HEK293T (cell line): ENCODE measurements at regions not wholly inside any gene's neighbourhood (a gene's known extent, or its start where the extent isn't known, plus 50 kb on each side); places are given as distances from the start of the nearest gene placed in this dataset.

Experiments
- ARNT ChIP-seq: fragments of 450-650 bp; IDR thresholded peaks from 2 replicates; pipeline ENCODE4 v1.6.1; 2017; ENCODE audit warnings: mild to moderate bottlenecking
- BHLHE40 ChIP-seq: fragments of 450-650 bp; IDR thresholded peaks from 2 replicates; pipeline ENCODE4 v1.6.1; 2016; ENCODE audit warnings: mild to moderate bottlenecking, moderate library complexity, borderline replicate concordance
- CTBP1 ChIP-seq: fragments of 450-650 bp; IDR thresholded peaks from 2 replicates; pipeline ENCODE4 v1.6.1; 2016; ENCODE audit warnings: borderline replicate concordance
- ELF4 ChIP-seq: fragments of 450-650 bp; IDR thresholded peaks from 2 replicates; pipeline ENCODE4 v1.6.1; 2017; ENCODE audit warnings: antibody characterized with exemption
- FOXK2 ChIP-seq: fragments of 450-650 bp; IDR thresholded peaks from 2 replicates; pipeline ENCODE4 v1.6.1; 2016; ENCODE audit warnings: mild to moderate bottlenecking
- FOXM1 ChIP-seq: fragments of 450-650 bp; IDR thresholded peaks from 2 replicates; pipeline ENCODE4 v1.6.1; 2017; ENCODE audit warnings: mild to moderate bottlenecking, borderline replicate concordance
- L3MBTL2 ChIP-seq: fragments of 450-650 bp; conservative IDR thresholded peaks from 2 replicates; pipeline ENCODE4 v1.6.1; 2016; ENCODE audit warnings: mild to moderate bottlenecking
- NFRKB ChIP-seq: fragments of 450-650 bp; IDR thresholded peaks from 2 replicates; pipeline ENCODE4 v1.6.1; 2016; ENCODE audit warnings: mild to moderate bottlenecking, moderate library complexity
- SP1 ChIP-seq: fragments of 450-650 bp; IDR thresholded peaks from 2 replicates; pipeline ENCODE4 v1.6.1; 2017
- SUZ12 ChIP-seq: fragments of 450-650 bp; IDR thresholded peaks from 2 replicates; pipeline ENCODE4 v1.6.1; 2016; ENCODE audit warnings: mild to moderate bottlenecking
- TARDBP ChIP-seq: fragments of 450-650 bp; IDR thresholded peaks from 2 replicates; pipeline ENCODE4 v1.6.1; 2016
- ZNF384 ChIP-seq: fragments of 450-650 bp; IDR thresholded peaks from 2 replicates; pipeline ENCODE4 v1.6.1; 2016
- TF ChIP-seq, protein P1 (sequence below): fragments of 450-650 bp; IDR thresholded peaks from 2 replicates; pipeline ENCODE4 v1.6.1; 2016

GRCh38 chr1:239619190-239619589 lies 232.8 kb downstream of the CHRM3 start:
- no peak for TF ChIP-seq FOXK2
- TF ChIP-seq TARDBP = no peak
- TF ChIP-seq ZNF384 = no peak
- no peak for TF ChIP-seq FOXM1
- no peak for TF ChIP-seq ARNT
- no peak for TF ChIP-seq SUZ12
- no peak for TF ChIP-seq CTBP1
- no peak for TF ChIP-seq SP1
- no peak for TF ChIP-seq ELF4
- TF ChIP-seq, protein P1, sequence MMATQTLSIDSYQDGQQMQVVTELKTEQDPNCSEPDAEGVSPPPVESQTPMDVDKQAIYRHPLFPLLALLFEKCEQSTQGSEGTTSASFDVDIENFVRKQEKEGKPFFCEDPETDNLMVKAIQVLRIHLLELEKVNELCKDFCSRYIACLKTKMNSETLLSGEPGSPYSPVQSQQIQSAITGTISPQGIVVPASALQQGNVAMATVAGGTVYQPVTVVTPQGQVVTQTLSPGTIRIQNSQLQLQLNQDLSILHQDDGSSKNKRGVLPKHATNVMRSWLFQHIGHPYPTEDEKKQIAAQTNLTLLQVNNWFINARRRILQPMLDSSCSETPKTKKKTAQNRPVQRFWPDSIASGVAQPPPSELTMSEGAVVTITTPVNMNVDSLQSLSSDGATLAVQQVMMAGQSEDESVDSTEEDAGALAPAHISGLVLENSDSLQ = no peak
- no peak for TF ChIP-seq NFRKB
- TF ChIP-seq L3MBTL2 = no peak
- no peak for TF ChIP-seq BHLHE40
